GM23338 (cell line): ENCODE measurements at regions not wholly inside any gene's neighbourhood (a gene's known extent, or its start where the extent isn't known, plus 50 kb on each side); places are given as distances from the start of the nearest gene placed in this dataset.

Experiments used
- ATAC-seq: fragments of 200-7000 bp; cut with Tn5 transposase; 3 replicates; pipeline ENCODE4 v1.9.1; 2020
- DNase-seq: peaks from one replicate; pipeline ENCODE4 v3.0.0-alpha.2; 2015; ENCODE audit warnings: low spot score
- H2AFZ ChIP-seq: fragments of 200-600 bp; sonication (generic); 2 replicates; pipeline ENCODE4 v1.8.0; 2016; ENCODE audit warnings: antibody characterized with exemption, mild to moderate bottlenecking, moderate library complexity
- H3F3A ChIP-seq: fragments of 200-600 bp; sonication (generic); replicated peaks from 2 replicates; pipeline ENCODE4 v1.8.0; 2017; ENCODE audit warnings: antibody characterized with exemption, mixed run types, low read depth
- H3K27ac ChIP-seq: fragments of 200-600 bp; sonication (generic); 2 replicates; pipeline ENCODE4 v1.6.1; 2016; ENCODE audit warnings: low read depth
- H3K27me3 ChIP-seq: fragments of 200-600 bp; sonication (generic); 2 replicates; pipeline ENCODE4 v1.8.0; 2016; ENCODE audit warnings: mild to moderate bottlenecking, mixed run types, moderate library complexity; ENCODE audit not compliant: insufficient read depth
- H3K36me3 ChIP-seq: fragments of 200-600 bp; sonication (generic); 2 replicates; pipeline ENCODE4 v1.8.0; 2016; ENCODE audit warnings: mild to moderate bottlenecking; ENCODE audit not compliant: insufficient read depth
- H3K4me1 ChIP-seq: fragments of 200-600 bp; sonication (generic); 2 replicates; pipeline ENCODE4 v1.8.0; 2016; ENCODE audit warnings: mild to moderate bottlenecking, moderate library complexity; ENCODE audit not compliant: insufficient read depth
- H3K4me2 ChIP-seq: fragments of 200-600 bp; sonication (generic); 2 replicates; pipeline ENCODE4 v1.7.1; 2017; ENCODE audit warnings: mixed run types
- H3K4me3 ChIP-seq: fragments of 200-600 bp; sonication (generic); 2 replicates; pipeline ENCODE4 v1.6.1; 2016; ENCODE audit warnings: mixed run types
- H3K79me2 ChIP-seq: fragments of 200-600 bp; sonication (generic); replicated peaks from 2 replicates; pipeline ENCODE4 v1.8.0; 2017; ENCODE audit warnings: mild to moderate bottlenecking; ENCODE audit not compliant: insufficient read depth
- H3K9me2 ChIP-seq: fragments of 200-600 bp; sonication (generic); 2 replicates; pipeline ENCODE4 v1.8.0; 2017; ENCODE audit not compliant: insufficient read depth
- H4K20me1 ChIP-seq: fragments of 200-600 bp; sonication (generic); replicated peaks from 2 replicates; pipeline ENCODE4 v1.8.0; 2017; ENCODE audit warnings: mild to moderate bottlenecking; ENCODE audit not compliant: insufficient read depth
- H3K27ac Mint-ChIP-seq: 2 replicates; pipeline ENCODE4 v1.8.0; 2020; ENCODE audit warnings: inconsistent platforms, mild to moderate bottlenecking, moderate library complexity, mixed read lengths
- H3K27me3 Mint-ChIP-seq: 3 replicates; pipeline ENCODE4 v1.8.0; 2022; ENCODE audit warnings: low read depth, mild to moderate bottlenecking, moderate library complexity, mixed read lengths, inconsistent platforms; ENCODE audit not compliant: insufficient read depth, poor library complexity
- H3K36me3 Mint-ChIP-seq: 3 replicates; pipeline ENCODE4 v1.8.0; 2021; ENCODE audit warnings: low read depth, mild to moderate bottlenecking, inconsistent platforms, moderate library complexity, mixed read lengths
- H3K4me1 Mint-ChIP-seq: 3 replicates; pipeline ENCODE4 v1.8.0; 2020; ENCODE audit warnings: mild to moderate bottlenecking, inconsistent platforms, mixed read lengths
- H3K4me3 Mint-ChIP-seq: 3 replicates; pipeline ENCODE4 v1.8.0; 2021; ENCODE audit warnings: moderate library complexity, mild to moderate bottlenecking, inconsistent platforms, mixed read lengths
- H3K9me3 Mint-ChIP-seq: 3 replicates; pipeline ENCODE4 v1.8.0; 2020; ENCODE audit warnings: moderate library complexity, mild to moderate bottlenecking, inconsistent platforms, mixed read lengths
- CREB1 ChIP-seq: fragments of 250-450 bp; sonication (Bioruptor Pico); IDR thresholded peaks from 2 replicates; pipeline ENCODE4 v1.5.0; 2020; ENCODE audit warnings: low read depth, mild to moderate bottlenecking, moderate library complexity
- CTCF ChIP-seq, 2 experiments: fragments of 200-600 bp in 1 of 2; sonication (generic) in 1 of 2; conservative IDR thresholded peaks; 2 replicates each; pipeline versions ENCODE4 v1.5.1 to v1.6.1; 2016 to 2017; ENCODE audit warnings: antibody characterized with exemption in 2 of 2, low read depth in 2 of 2, mild to moderate bottlenecking in 2 of 2, moderate library complexity in 1 of 2
- ETS1 ChIP-seq: IDR thresholded peaks from 2 replicates; pipeline ENCODE4 v1.6.1; 2016; ENCODE audit warnings: antibody characterized with exemption
- EZH2 ChIP-seq: fragments of 200-600 bp; sonication (generic); IDR thresholded peaks from one replicate; pipeline ENCODE4 v1.8.0; 2017; ENCODE audit warnings: antibody characterized with exemption, mild to moderate bottlenecking, low read depth; ENCODE audit not compliant: unreplicated experiment
- EZH2phosphoT487 ChIP-seq: fragments of 200-600 bp; sonication (generic); IDR thresholded peaks from one replicate; pipeline ENCODE4 v1.8.1; 2018; ENCODE audit warnings: antibody characterized with exemption; ENCODE audit not compliant: unreplicated experiment
- JUNB ChIP-seq: IDR thresholded peaks from one replicate; pipeline ENCODE4 v1.6.1; 2016; ENCODE audit warnings: antibody characterized with exemption; ENCODE audit not compliant: unreplicated experiment
- NANOG ChIP-seq: IDR thresholded peaks from 2 replicates; pipeline ENCODE4 v1.6.1; 2016; ENCODE audit warnings: antibody characterized with exemption, borderline replicate concordance
- POLR2AphosphoS5 ChIP-seq: IDR thresholded peaks from 2 replicates; pipeline ENCODE4 v1.6.1; 2016; ENCODE audit warnings: antibody characterized with exemption, low read depth
- ZNF114 ChIP-seq: fragments of 250-450 bp; sonication (Bioruptor Pico); IDR thresholded peaks from 2 replicates; pipeline ENCODE4 v1.5.0; 2020; ENCODE audit warnings: mild to moderate bottlenecking, moderate library complexity
- ZNF331 ChIP-seq: fragments of 250-450 bp; sonication (Bioruptor Pico); IDR thresholded peaks from 2 replicates; pipeline ENCODE4 v1.5.0; 2020; ENCODE audit warnings: low read depth, mild to moderate bottlenecking, moderate library complexity
- ZNF462 ChIP-seq: fragments of 250-450 bp; sonication (Bioruptor Pico); IDR thresholded peaks from 2 replicates; pipeline ENCODE4 v1.5.0; 2020; ENCODE audit warnings: mild to moderate bottlenecking, moderate library complexity

- Histone ChIP-seq H3K36me3 (no peaks in the 10 kb centered on the region; the same call in 1 of the 2 replicates), H3K27me3 (no peaks in the 10 kb centered on the region), H3K4me2 (no peak overlapping the region), H4K20me1 (no peaks in the 10 kb centered on the region), H3K79me2 (no peaks in the 10 kb centered on the region), H3F3A (no peaks in the 10 kb centered on the region), H3K4me3 (no peak overlapping the region), H3K27ac (no peak overlapping the region), H3K9me2 (0 out of 2 replicates have a peak, but pooled peaks cover 7% of the 10 kb centered on the region), H3K4me1 (no peaks in the 10 kb centered on the region), H2AFZ (no peak overlapping the region)
- no peak overlapping the region for H3K4me3 Mint-ChIP-seq
- H3K9me3 Mint-ChIP-seq = peaks cover 34% of the 10 kb centered on the region
- peaks cover 14% of the 10 kb centered on the region; the same call in 2 of the 3 replicates for H3K36me3 Mint-ChIP-seq
- no peak for ATAC-seq
- no peak for DNase-seq
- H3K4me1 Mint-ChIP-seq = no peaks in the 10 kb centered on the region
- H3K27ac Mint-ChIP-seq = no peak overlapping the region
- TF ChIP-seq ZNF331 (no peak), EZH2 (no peak), CTCF (conservative IDR thresholded peaks at IDR 0.05; ENCODE audit: low read depth in 2 of 2) (no peak), CREB1 (CRISPR knock-in tag) (no peak)
- no peaks in the 10 kb centered on the region for H3K27me3 Mint-ChIP-seq
Observed at GRCh38 chr18:43465483-43465882, 188.2 kb upstream of the SYT4 start.

- Histone ChIP-seq H3K4me3 (no peak overlapping the region), H4K20me1 (no peaks in the 10 kb centered on the region), H3K36me3 (no peaks in the 10 kb centered on the region), H3K4me2 (no peak overlapping the region), H3K79me2 (no peaks in the 10 kb centered on the region), H3K27me3 (no peaks in the 10 kb centered on the region), H2AFZ (no peak overlapping the region), H3K4me1 (no peaks in the 10 kb centered on the region), H3F3A (no peaks in the 10 kb centered on the region), H3K27ac (no peak overlapping the region), H3K9me2 (no peaks in the 10 kb centered on the region)
- DNase-seq (no peak), ATAC-seq (no peak)
- Mint-ChIP-seq H3K36me3 (no peaks in the 10 kb centered on the region; the same call in 2 of the 3 replicates), H3K4me3 (no peak overlapping the region), H3K27me3 (no peaks in the 10 kb centered on the region), H3K27ac (no peak overlapping the region), H3K4me1 (no peaks in the 10 kb centered on the region), H3K9me3 (peaks cover 6% of the 10 kb centered on the region; the same call in 2 of the 3 replicates)
- TF ChIP-seq EZH2phosphoT487 (no peak), ZNF462 (CRISPR knock-in tag) (no peak), NANOG (no peak), ETS1 (no peak), ZNF114 (CRISPR knock-in tag) (no peak), CREB1 (CRISPR knock-in tag) (no peak), POLR2AphosphoS5 (no peak), JUNB (no peak), CTCF (conservative IDR thresholded peaks at IDR 0.05; ENCODE audit: low read depth in 2 of 2) (no peak), ZNF331 (no peak), EZH2 (no peak)
Observed at GRCh38 chr18:43471873-43472272, 194.6 kb upstream of the SYT4 start.
